ENCODE measurements at regions not wholly inside any gene's neighbourhood (a gene's known extent, or its start where the extent isn't known, plus 50 kb on each side); places are given as distances from the start of the nearest gene placed in this dataset.

GRCh38 chr1:208556461-208556860 is 312.3 kb upstream of the PLXNA2 start:
- no peaks in the 10 kb centered on the region for H3K9me3 ChIP-seq (ENCODE audit: low read depth)
- H3K9me2 ChIP-seq (ENCODE audit: insufficient read depth): no peaks in the 10 kb centered on the region
- no peaks in the 10 kb centered on the region for H3K4me1 ChIP-seq (ENCODE audit: insufficient read depth)
- H3K36me3 ChIP-seq (ENCODE audit: low read depth): no peaks in the 10 kb centered on the region
- in situ Hi-C loops (cut with MboI): no loop called here
- H3K79me2 ChIP-seq (ENCODE audit: insufficient read depth): no peaks in the 10 kb centered on the region
- no peak overlapping the region for H2AFZ ChIP-seq
- WGBS, 2 experiments (ENCODE audit: low coverage in 1 of 2, low lambda C conversion rate in 2 of 2, missing lambda C conversion rate in 2 of 2): 61 to 65% methylated on average over 6 of the region's 6 CpGs
- no peak overlapping the region for H3K4me2 ChIP-seq (ENCODE audit: unreplicated experiment)
- no peak for DNase-seq
- H3K27ac ChIP-seq: no peak overlapping the region
- TF ChIP-seq EZH2phosphoT487 (IDR thresholded peaks at IDR 0.05; ENCODE audit: insufficient read depth, low read depth): no peak
- TF ChIP-seq EZH2 (IDR thresholded peaks at IDR 0.05; ENCODE audit: insufficient read depth, poor library complexity, severe bottlenecking): no peak
- no peaks in the 10 kb centered on the region for H4K20me1 ChIP-seq (ENCODE audit: insufficient read depth)
- no peaks in the 10 kb centered on the region for H3F3A ChIP-seq (ENCODE audit: insufficient read depth)
- no peak overlapping the region for H3K9ac ChIP-seq
- H3K27me3 ChIP-seq (replicated peaks; ENCODE audit: insufficient read depth): no peaks in the 10 kb centered on the region
- no peak overlapping the region for H3K4me3 ChIP-seq

GRCh38 chr1:208557046-208557722 is 313.0 kb upstream of the PLXNA2 start:
- no peak for DNase-seq
- no peaks in the 10 kb centered on the region for H3F3A ChIP-seq (ENCODE audit: insufficient read depth)
- no peak overlapping the region for H3K4me2 ChIP-seq (ENCODE audit: unreplicated experiment)
- 3 to 12% methylated on average over 2 of the region's 2 CpGs for WGBS, 2 experiments (ENCODE audit: low coverage in 1 of 2, low lambda C conversion rate in 2 of 2, missing lambda C conversion rate in 2 of 2)
- no peak overlapping the region for H3K4me3 ChIP-seq
- H3K27me3 ChIP-seq (replicated peaks; ENCODE audit: insufficient read depth): no peaks in the 10 kb centered on the region
- no peaks in the 10 kb centered on the region for H3K4me1 ChIP-seq (ENCODE audit: insufficient read depth)
- TF ChIP-seq EZH2phosphoT487 (IDR thresholded peaks at IDR 0.05; ENCODE audit: insufficient read depth, low read depth): no peak
- TF ChIP-seq EZH2 (IDR thresholded peaks at IDR 0.05; ENCODE audit: insufficient read depth, poor library complexity, severe bottlenecking): no peak
- H3K79me2 ChIP-seq (ENCODE audit: insufficient read depth): no peaks in the 10 kb centered on the region
- no peak overlapping the region for H3K27ac ChIP-seq
- H3K9ac ChIP-seq: no peak overlapping the region
- no peaks in the 10 kb centered on the region for H3K36me3 ChIP-seq (ENCODE audit: low read depth)
- H3K9me2 ChIP-seq (ENCODE audit: insufficient read depth): no peaks in the 10 kb centered on the region
- H3K9me3 ChIP-seq (ENCODE audit: low read depth): no peaks in the 10 kb centered on the region
- no peak overlapping the region for H2AFZ ChIP-seq
- no peaks in the 10 kb centered on the region for H4K20me1 ChIP-seq (ENCODE audit: insufficient read depth)
- in situ Hi-C loops (cut with MboI): no loop called here

- Histone ChIP-seq H3K4me1 (ENCODE audit: insufficient read depth) (no peaks in the 10 kb centered on the region), H3K9me3 (ENCODE audit: low read depth) (no peaks in the 10 kb centered on the region), H3K9ac (no peak overlapping the region), H4K20me1 (ENCODE audit: insufficient read depth) (no peaks in the 10 kb centered on the region), H3F3A (ENCODE audit: insufficient read depth) (no peaks in the 10 kb centered on the region), H3K4me2 (ENCODE audit: unreplicated experiment) (no peak overlapping the region), H3K79me2 (ENCODE audit: insufficient read depth) (no peaks in the 10 kb centered on the region), H3K9me2 (ENCODE audit: insufficient read depth) (no peaks in the 10 kb centered on the region), H3K27ac (no peak overlapping the region), H3K36me3 (ENCODE audit: low read depth) (no peaks in the 10 kb centered on the region), H2AFZ (no peak overlapping the region), H3K27me3 (replicated peaks; ENCODE audit: insufficient read depth) (no peaks in the 10 kb centered on the region), H3K4me3 (no peak overlapping the region)
- TF ChIP-seq EZH2 (IDR thresholded peaks at IDR 0.05; ENCODE audit: insufficient read depth, poor library complexity, severe bottlenecking) (no peak), EZH2phosphoT487 (IDR thresholded peaks at IDR 0.05; ENCODE audit: insufficient read depth, low read depth) (no peak)
- no peak for DNase-seq
- in situ Hi-C loops (cut with MboI): no loop called here
- 1 to 4% methylated on average over 3 of the region's 3 CpGs for WGBS, 2 experiments (ENCODE audit: low coverage in 1 of 2, low lambda C conversion rate in 2 of 2, missing lambda C conversion rate in 2 of 2)
Observed at GRCh38 chr1:208557723-208558094, 313.5 kb upstream of the PLXNA2 start.

- Histone ChIP-seq H3F3A (ENCODE audit: insufficient read depth) (no peaks in the 10 kb centered on the region), H4K20me1 (ENCODE audit: insufficient read depth) (no peaks in the 10 kb centered on the region), H3K27me3 (replicated peaks; ENCODE audit: insufficient read depth) (no peaks in the 10 kb centered on the region), H3K4me1 (ENCODE audit: insufficient read depth) (no peaks in the 10 kb centered on the region), H2AFZ (no peak overlapping the region), H3K27ac (no peak overlapping the region), H3K4me3 (no peak overlapping the region), H3K36me3 (ENCODE audit: low read depth) (no peaks in the 10 kb centered on the region), H3K9me2 (ENCODE audit: insufficient read depth) (no peaks in the 10 kb centered on the region), H3K9me3 (ENCODE audit: low read depth) (no peaks in the 10 kb centered on the region), H3K9ac (no peak overlapping the region), H3K4me2 (ENCODE audit: unreplicated experiment) (no peak overlapping the region), H3K79me2 (ENCODE audit: insufficient read depth) (no peaks in the 10 kb centered on the region)
- TF ChIP-seq EZH2 (IDR thresholded peaks at IDR 0.05; ENCODE audit: insufficient read depth, poor library complexity, severe bottlenecking) (no peak), EZH2phosphoT487 (IDR thresholded peaks at IDR 0.05; ENCODE audit: insufficient read depth, low read depth) (no peak)
- in situ Hi-C loops (cut with MboI): no loop called here
- WGBS, 2 experiments (ENCODE audit: low coverage in 1 of 2, low lambda C conversion rate in 2 of 2, missing lambda C conversion rate in 2 of 2): 28 to 30% methylated on average over 6 of the region's 6 CpGs
- DNase-seq: no peak
Observed at GRCh38 chr1:208559597-208560329, 315.6 kb upstream of the PLXNA2 start.
